Ascending aorta (tissue), 2 donors: ENCODE measurements at regions not wholly inside any gene's neighbourhood (a gene's known extent, or its start where the extent isn't known, plus 50 kb on each side); places are given as distances from the start of the nearest gene placed in this dataset.
"Not testable (repeated sequence)": the region's sequence is repeated elsewhere in the genome, so short reads cannot be mapped to it uniquely, and the experiment has no call there.

Source experiments
- DNase-seq, 2 donors: peaks; one replicate each; pipeline ENCODE4 v3.0.0-alpha.2; 2019; ENCODE audit warnings: low spot score in 2 of 2
- H3K27ac ChIP-seq, 2 donors: fragments of 200-600 bp; sonication (generic); one replicate each; pipeline ENCODE4 v1.5.1; 2016 to 2017; ENCODE audit warnings: mild to moderate bottlenecking in 1 of 2
- H3K27me3 ChIP-seq: fragments of 200-600 bp; sonication (generic); one replicate; pipeline ENCODE4 v1.5.1; 2017
- H3K36me3 ChIP-seq, 2 donors: fragments of 200-600 bp; sonication (generic); one replicate each; pipeline ENCODE4 v1.5.1; 2016
- H3K4me1 ChIP-seq, 2 donors: fragments of 200-600 bp; sonication (generic); one replicate each; pipeline ENCODE4 v1.5.1; 2016 to 2017; ENCODE audit warnings: mild to moderate bottlenecking in 1 of 2
- H3K4me3 ChIP-seq, 2 donors: fragments of 200-600 bp; sonication (generic); one replicate each; pipeline ENCODE4 v1.5.1; 2016 to 2017; ENCODE audit warnings: mild to moderate bottlenecking in 1 of 2
- H3K9me3 ChIP-seq, 2 donors: fragments of 200-600 bp; sonication (generic); one replicate each; pipeline ENCODE4 v1.5.1; 2016
- CTCF ChIP-seq, 3 experiments: fragments of 200-600 bp in 2 of 3; fragments of 450-650 bp in 1 of 3; sonication (generic) in 2 of 3; IDR thresholded peaks; one replicate each; pipeline ENCODE4 v1.5.1; 2016 to 2019; ENCODE audit warnings: antibody characterized with exemption in 3 of 3, mild to moderate bottlenecking in 1 of 3, moderate library complexity in 1 of 3
- intact Hi-C: fragments of 100-400 bp; cut with DNase I; formaldehyde crosslinking; loops from one replicate; pipeline ENCODE4 v1.15.1; 2023

GRCh38 chr5:153939101-153939500 lies 99.6 kb downstream of the FAM114A2 start:
- TF ChIP-seq CTCF (IDR thresholded peaks at IDR 0.05), result no peak
- no peak for DNase-seq
- intact Hi-C loops, result no loop called here
- no peaks in the 10 kb centered on the region for H3K4me1 ChIP-seq
- H3K36me3 ChIP-seq, result no peaks in the 10 kb centered on the region
- H3K9me3 ChIP-seq, result peaks cover 19 to 49% of the 10 kb centered on the region in 2 donors
- H3K27ac ChIP-seq, result no peak overlapping the region
- H3K27me3 ChIP-seq, result no peaks in the 10 kb centered on the region
- H3K4me3 ChIP-seq, result no peak overlapping the region

GRCh38 chr5:153938191-153938842 lies 100.4 kb downstream of the FAM114A2 start:
- intact Hi-C loops, result no loop called here
- DNase-seq, result no peak
- H3K27ac ChIP-seq, result no peak overlapping the region
- H3K4me1 ChIP-seq, result no peaks in the 10 kb centered on the region
- H3K9me3 ChIP-seq, result peaks cover 19 to 46% of the 10 kb centered on the region in 2 donors
- TF ChIP-seq CTCF (IDR thresholded peaks at IDR 0.05), result no peak
- H3K27me3 ChIP-seq, result no peaks in the 10 kb centered on the region
- no peak overlapping the region for H3K4me3 ChIP-seq
- H3K36me3 ChIP-seq, result no peaks in the 10 kb centered on the region

- H3K4me1 ChIP-seq, result no peaks in the 10 kb centered on the region
- H3K27ac ChIP-seq, result no peak overlapping the region
- H3K27me3 ChIP-seq, result no peaks in the 10 kb centered on the region
- no peak for TF ChIP-seq CTCF (IDR thresholded peaks at IDR 0.05)
- H3K9me3 ChIP-seq, result peaks cover 19 to 43% of the 10 kb centered on the region in 2 donors
- intact Hi-C loops, result no loop called here
- no peak for DNase-seq
- H3K4me3 ChIP-seq, result no peak overlapping the region
- no peaks in the 10 kb centered on the region for H3K36me3 ChIP-seq
These were observed 101.0 kb downstream of the FAM114A2 start for GRCh38 chr5:153937661-153938060.

- intact Hi-C loops, H3K27me3 ChIP-seq, H3K4me3 ChIP-seq, H3K36me3 ChIP-seq, DNase-seq, H3K4me1 ChIP-seq, H3K27ac ChIP-seq: not testable (repeated sequence)
- H3K9me3 ChIP-seq, result peaks cover under 1 to 22% of the 10 kb centered on the region in 2 donors
These were observed 103.6 kb downstream of the FAM114A2 start for GRCh38 chr5:153935151-153935550.

- no peak overlapping the region for H3K27ac ChIP-seq
- no peaks in the 10 kb centered on the region for H3K9me3 ChIP-seq
- DNase-seq, result no peak
- no peaks in the 10 kb centered on the region for H3K4me1 ChIP-seq
- TF ChIP-seq CTCF (IDR thresholded peaks at IDR 0.05), result no peak
- intact Hi-C loops, result no loop called here
- H3K4me3 ChIP-seq, result no peak overlapping the region
- no peaks in the 10 kb centered on the region for H3K36me3 ChIP-seq
- no peaks in the 10 kb centered on the region for H3K27me3 ChIP-seq
These were observed 112.5 kb downstream of the FAM114A2 start for GRCh38 chr5:153926201-153926600.

- intact Hi-C loops, result no loop called here
- H3K4me3 ChIP-seq, result no peak overlapping the region
- no peaks in the 10 kb centered on the region for H3K27me3 ChIP-seq
- DNase-seq, result peak in 1 of 2 donors; percentile 72
- no peaks in the 10 kb centered on the region for H3K36me3 ChIP-seq
- H3K27ac ChIP-seq, result peak overlapping the region; percentile 29 to 47
- no peaks in the 10 kb centered on the region for H3K9me3 ChIP-seq
- TF ChIP-seq CTCF (IDR thresholded peaks at IDR 0.05), result no peak
- no peaks in the 10 kb centered on the region for H3K4me1 ChIP-seq
These were observed 119.5 kb downstream of the FAM114A2 start for GRCh38 chr5:153919161-153919560.
